Erythroblast (primary cell): ENCODE measurements at regions not wholly inside any gene's neighbourhood (a gene's known extent, or its start where the extent isn't known, plus 50 kb on each side); places are given as distances from the start of the nearest gene placed in this dataset.

ENCODE experiments used
- GATA1 ChIP-seq: IDR thresholded peaks from 2 replicates; pipeline ENCODE4 v1.6.1; 2011; ENCODE audit warnings: low read depth, mild to moderate bottlenecking, control low read depth, low read length, moderate library complexity
- POLR2A ChIP-seq: IDR thresholded peaks from 2 replicates; pipeline ENCODE4 v1.6.1; 2011; ENCODE audit warnings: mild to moderate bottlenecking, low read length

DNA sequence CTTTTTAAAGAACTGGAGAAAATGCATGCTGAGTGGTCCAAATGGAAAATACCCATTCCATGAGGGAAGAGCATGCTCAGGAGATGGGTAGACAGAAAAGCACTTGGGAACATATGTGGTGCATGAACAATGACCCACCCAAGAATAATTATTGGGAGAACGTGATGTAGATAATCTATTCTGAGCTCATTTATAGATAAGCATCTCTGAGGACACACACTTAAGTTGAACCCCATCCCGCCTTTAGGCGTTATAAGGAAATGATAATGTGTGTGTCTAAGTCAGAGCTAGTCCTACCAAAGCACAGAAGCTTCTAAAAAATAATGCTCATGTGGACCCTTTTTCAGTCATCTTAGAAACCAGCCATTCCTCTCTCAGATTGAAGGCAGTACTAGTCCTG is 189.9 kb downstream of the KTN1 start:
- no peak for TF ChIP-seq POLR2A
- no peak for TF ChIP-seq GATA1
